Skeletal muscle cell (primary cell): ENCODE measurements at regions not wholly inside any gene's neighbourhood (a gene's known extent, or its start where the extent isn't known, plus 50 kb on each side); places are given as distances from the start of the nearest gene placed in this dataset.
"Not testable (repeated sequence)": the region's sequence is repeated elsewhere in the genome, so short reads cannot be mapped to it uniquely, and the experiment has no call there.

Experiments
- DNase-seq: peaks from one replicate; pipeline ENCODE4 v3.0.0-alpha.2; 2010; ENCODE audit warnings: low read depth
- H3K4me3 ChIP-seq: 2 replicates; pipeline ENCODE4 v1.5.1; 2011; ENCODE audit warnings: low read depth, mild to moderate bottlenecking, control low read depth, low read length, moderate library complexity

DNA sequence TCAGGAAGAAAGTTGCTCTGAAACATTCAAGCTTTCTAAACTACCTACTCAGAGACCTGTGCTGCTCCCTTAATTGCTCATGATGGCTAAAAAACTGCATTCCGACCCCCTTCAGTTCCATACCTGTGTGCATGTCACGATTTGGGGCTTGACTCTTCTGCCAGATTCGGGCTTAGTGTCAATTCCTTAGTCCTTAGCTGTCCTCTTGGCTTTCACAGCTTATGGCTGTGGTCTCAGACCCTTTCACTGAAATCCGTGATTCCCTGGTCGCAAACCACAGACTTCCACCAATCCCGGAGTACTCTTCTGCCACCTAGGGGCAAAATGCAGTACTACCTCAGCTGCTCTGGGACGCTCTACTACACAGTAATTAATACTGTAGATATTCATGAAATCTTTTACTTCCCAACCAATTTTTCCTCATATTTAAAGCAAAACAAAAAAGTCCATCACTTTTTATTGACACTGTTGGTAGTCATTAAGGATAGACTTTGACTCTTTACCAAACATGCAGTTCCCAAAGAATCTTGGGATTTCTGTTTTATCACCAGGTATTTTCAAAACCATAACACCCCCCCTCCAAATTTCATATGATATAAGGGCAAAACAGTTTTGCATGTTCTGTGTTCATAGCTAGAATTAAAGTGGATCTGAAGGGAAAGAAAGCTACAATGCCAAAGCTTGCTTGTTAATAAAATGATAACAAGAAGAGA, 617.4 kb downstream of the SLCO4C1 start:
- H3K4me3 ChIP-seq: no peak overlapping the region
- no peak for DNase-seq

DNA sequence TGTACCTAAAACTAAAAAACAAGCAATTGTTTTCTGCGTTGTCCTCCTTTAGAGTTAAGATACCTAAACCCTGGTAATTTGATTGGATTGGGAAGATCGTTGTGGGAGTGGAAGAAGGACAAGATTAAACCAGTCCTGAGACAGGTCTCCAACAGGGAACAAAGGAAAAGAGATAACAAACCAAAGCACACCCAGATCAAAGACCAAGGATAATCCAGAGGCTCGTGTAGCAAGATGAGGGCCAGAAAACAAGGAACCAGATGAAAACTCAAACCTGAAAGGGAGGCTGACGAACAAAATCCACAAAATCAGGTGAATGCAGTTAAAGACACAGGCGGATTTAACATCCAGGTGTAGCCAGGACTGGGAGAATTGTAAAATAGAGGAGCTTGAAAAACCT, 618.1 kb downstream of the SLCO4C1 start:
- H3K4me3 ChIP-seq: no peak overlapping the region
- DNase-seq: no peak

DNA sequence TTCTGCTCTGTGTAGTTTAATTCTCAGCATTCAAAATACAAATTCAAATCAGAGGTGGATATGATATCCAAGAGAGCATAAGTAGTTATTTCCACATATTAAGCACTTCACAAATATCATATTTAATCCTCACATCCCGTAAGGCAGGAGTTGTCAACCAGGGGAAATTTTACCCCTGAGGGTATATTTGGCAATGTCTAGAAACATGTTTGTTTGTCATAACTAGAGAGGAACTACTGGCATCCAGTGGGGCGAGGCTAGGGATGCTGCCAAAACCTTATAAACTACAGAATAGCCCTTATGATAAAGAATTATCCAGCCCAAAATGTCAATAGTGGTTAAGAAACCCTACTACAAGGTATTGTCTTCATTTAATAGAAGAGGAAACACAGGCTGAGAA, 619.4 kb downstream of the SLCO4C1 start:
- no peak overlapping the region for H3K4me3 ChIP-seq
- DNase-seq: no peak

DNA sequence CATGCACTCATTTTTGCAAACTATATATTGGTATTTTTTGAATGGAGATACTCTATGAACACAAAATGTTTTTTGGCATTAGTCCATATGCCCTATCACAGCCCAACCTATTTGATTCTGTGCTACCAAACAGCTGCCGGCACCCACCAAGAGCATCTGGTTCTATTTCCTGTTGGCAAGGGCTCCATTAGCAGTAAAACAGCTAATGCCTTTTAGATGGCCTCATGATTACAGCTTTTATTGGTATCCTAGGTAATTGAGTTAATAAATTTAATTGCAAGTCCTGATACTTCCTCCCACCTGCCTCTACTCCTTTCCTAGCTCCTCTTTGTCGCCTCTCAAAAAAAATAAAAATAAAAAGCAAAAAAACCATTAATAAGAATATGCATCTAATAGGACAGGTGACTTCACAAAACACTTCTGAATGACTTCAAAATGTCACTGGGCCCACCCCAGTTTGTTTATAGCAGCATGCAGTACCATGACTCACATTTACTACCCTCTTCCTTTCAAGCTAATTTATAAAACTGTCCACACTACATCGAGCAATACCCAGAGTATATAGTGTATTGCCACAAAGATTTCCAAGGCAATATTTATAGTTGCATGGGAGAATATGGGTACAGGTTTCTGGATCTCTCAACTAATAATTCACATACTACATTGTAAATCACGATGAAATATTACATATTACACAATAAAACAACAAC, 620.4 kb downstream of the SLCO4C1 start:
- DNase-seq: no peak
- no peak overlapping the region for H3K4me3 ChIP-seq

DNA sequence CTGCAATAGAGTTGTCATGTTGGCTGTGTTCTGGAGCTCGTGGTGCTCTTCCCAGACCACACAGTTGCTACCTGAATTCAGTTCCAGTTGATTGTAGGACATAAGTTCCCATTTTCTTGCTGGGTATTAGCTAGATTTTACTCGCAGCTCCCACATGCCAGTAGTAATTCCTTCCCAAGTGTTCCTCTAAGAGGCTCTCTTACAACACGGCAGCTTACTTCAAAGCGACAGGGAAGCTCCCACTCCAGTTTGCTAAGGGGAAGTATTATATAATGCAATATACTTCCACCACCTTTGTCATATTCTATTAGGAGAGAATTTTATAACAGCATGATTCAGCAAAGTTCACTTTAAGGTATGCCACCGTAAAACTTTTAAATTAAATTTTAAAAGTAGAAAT, 623.0 kb downstream of the SLCO4C1 start:
- H3K4me3 ChIP-seq: no peak overlapping the region
- DNase-seq: no peak

DNA sequence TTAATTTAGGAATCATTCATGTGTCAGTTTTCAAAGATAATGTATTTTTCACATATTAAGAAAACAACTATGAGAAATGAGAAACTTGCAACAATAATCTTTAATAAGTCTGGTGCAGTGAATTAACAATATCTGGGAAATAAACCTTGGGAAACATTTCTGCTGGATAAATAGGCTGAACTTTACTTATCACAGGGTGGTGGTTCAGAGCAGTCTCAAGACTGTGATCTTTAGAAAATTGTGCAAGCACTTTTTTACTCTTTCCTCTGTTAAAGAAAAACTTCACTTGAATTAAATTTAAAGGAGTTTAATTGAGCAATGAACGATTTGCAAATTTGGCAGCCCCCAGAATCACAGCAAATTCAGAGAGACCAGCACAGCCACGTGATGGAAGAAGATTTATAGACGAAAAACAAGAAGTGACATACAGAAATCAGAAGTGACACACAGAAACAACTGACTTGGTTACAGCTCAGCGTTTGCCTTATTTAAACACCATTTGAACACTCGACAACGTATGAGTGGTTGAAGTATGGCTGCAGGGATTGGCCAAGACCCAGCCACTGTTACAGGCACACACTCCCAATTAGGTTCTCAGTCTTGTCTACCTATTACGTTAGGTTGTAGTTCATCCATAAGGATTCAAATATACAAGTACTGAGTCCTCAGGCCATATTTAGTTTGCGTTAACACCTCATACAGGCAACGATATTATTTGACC, 631.9 kb downstream of the SLCO4C1 start:
- no peak for DNase-seq
- H3K4me3 ChIP-seq: no peak overlapping the region

DNA sequence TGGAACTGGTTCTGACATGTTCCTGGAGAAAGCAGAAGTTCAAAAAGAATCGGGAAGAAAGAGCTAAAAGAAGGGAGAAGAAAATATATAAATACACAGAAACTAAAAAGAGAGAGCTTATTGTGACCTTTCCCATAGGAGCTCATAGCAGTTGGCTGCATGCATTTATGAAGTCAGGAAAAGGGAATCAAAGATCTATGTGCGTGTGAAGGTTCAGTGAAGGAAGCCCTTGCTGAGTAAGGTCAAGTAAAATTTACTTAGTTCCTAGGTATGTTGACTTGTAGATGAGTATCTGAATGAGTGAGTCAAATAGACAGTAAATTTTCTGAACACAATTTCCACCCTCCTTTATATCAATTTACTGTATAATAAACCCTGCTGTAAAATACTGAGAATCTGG, 632.5 kb downstream of the SLCO4C1 start:
- H3K4me3 ChIP-seq: no peak overlapping the region

DNA sequence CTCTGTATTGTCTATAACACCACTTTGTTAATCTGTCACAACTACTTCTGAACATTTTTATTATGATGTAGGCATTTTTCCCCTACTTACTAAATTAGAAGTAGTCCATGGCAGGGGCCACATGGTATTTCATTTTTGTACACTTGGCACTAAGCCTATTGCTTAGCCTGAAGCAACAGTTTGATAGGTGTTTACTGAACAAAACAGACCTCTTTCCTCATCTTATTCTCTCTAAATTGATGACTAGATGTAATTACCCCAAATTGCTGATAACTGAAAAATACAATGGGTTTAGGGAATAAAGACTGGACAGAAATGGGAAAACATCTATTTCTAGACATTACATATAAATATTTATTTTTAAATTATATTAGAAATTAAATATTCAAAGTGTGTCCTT, 633.8 kb downstream of the SLCO4C1 start:
- DNase-seq: no peak
- H3K4me3 ChIP-seq: no peak overlapping the region

More for the DNA sequence above, 632.5 kb downstream of the SLCO4C1 start:
- DNase-seq: no peak

DNA sequence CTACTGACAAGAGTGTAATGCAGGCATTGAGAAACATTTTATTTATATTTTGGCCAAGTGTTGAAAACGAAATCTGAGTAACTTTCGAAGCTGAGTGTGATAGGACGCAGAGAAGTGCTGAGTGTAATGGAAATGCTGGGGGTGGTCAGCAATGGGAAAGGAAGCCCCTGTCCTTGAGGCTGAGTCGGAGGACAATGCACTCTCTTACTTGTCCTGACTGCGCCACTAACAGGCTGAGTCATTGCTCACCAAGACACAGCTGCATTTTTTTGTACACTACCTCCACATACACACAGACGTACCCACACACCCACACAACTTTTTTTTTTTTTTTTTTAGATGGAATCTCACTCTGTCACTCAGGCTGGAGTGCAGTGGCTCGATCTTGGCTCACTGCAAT, 637.7 kb downstream of the SLCO4C1 start:
- DNase-seq: no peak
- H3K4me3 ChIP-seq: no peak overlapping the region

DNA sequence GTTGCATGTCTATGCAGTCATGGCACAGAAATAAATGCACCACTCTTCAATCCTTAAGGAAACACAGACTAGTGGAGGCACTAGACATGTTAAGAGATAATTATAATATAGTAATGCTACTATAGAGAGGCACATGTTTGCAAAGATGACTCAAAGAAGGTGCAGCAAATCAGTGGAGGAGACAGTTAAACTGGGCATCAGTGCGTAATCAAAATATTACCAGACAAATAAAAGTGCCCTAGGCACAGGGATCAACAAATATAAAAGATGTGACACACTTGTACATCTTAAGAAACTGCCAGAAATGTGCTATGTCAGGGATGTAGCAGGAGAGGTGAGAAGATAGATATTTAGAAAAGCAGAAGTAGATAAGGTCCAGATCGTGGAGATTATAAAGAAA, 642.1 kb downstream of the SLCO4C1 start:
- H3K4me3 ChIP-seq: no peak overlapping the region
- no peak for DNase-seq

DNA sequence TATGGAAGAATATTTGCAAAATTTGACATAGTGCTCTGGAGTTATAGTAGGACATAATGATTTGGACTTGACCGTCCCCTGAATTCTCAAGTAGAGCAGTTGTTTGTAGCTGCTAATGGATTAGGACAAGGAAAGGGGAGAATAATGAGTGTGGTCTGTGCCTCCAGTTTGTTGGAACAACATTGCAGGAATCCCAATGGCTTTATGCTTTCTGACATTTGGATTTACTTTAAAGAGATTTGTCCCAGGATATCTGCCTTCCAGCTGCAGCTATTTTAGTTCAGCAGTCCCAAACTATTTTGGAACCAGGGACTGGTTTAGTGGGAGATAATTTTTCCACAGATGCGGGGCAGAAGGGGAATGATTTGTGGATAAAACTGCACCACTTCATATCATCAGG, 648.2 kb downstream of the SLCO4C1 start:
- DNase-seq: no peak
- no peak overlapping the region for H3K4me3 ChIP-seq

DNA sequence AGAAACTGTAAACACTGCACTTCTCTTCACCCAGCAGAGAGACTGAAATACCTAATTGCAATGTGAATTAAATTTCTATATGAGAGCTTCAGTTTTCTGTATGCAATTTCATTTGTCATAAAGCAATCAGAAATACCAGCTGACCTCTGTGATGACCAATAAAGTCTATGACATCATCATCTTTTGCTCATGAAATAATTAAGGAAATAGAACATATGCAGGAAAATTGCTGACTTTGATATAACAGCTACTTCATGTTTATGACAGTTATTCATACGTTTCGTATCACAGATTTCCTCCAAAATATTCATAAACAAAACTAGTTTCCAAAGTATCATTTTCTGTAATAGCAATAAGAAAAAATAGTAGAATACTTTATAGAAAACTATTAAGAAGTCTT, 652.3 kb downstream of the SLCO4C1 start:
- H3K4me3 ChIP-seq: no peak overlapping the region
- DNase-seq: no peak

DNA sequence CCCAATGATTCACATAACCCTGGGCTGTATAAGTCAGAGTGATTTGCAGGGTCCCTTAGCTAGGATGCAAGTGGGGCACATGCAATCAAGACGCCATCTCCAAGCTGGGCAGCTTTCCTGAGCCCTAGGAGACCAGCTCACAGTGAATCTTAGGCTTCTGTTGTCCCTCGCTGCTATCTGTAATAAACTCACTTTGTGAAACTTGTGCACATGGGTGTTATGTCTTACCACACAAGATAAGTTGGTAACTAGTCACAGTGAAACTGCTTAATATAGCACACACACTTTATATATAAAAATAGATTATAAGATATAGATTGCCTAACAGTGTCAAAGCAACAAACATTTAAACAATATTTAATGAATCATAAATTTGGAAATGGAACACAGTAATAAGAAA, 658.5 kb downstream of the SLCO4C1 start:
- H3K4me3 ChIP-seq: no peak overlapping the region
- no peak for DNase-seq

DNA sequence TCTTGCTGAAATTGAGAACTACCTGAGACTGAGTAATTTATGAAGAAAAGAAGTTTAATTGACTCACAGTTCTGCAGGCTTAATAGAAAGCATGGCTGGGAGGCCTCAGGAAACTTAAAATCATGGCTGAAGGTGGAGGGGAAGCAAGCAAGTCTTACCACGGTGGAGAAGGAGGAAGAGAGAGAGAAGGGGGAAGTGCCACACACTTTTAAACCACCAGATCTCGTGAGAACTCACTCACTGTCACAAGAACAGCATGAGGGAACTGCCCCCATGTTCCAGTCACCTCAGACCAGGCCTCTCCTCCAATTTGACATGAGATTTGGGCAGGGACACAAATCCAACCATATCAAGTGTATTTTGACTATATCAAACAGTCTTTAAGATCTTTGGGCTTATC, 668.3 kb downstream of the SLCO4C1 start:
- not testable (repeated sequence) for DNase-seq, H3K4me3 ChIP-seq

DNA sequence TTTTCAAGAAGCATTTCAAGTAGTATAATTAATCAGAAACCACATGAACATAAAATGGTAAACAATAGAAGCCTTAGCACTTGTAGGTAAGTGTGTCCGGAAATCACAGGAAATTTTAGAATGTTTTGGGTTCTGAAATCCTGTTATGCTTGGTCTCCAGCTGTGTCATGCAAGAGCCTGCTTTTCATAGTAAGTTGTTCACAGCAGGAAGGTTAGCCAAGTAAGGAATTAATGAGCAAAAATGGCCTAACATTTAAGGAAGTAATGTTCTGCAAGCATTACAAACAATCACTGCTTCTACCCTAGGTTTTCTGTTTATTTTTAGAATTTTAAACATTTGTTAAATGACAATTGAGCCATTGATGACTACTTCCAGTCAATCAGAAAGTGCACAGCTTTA, 669.5 kb downstream of the SLCO4C1 start:
- H3K4me3 ChIP-seq: no peak overlapping the region
- DNase-seq: no peak

DNA sequence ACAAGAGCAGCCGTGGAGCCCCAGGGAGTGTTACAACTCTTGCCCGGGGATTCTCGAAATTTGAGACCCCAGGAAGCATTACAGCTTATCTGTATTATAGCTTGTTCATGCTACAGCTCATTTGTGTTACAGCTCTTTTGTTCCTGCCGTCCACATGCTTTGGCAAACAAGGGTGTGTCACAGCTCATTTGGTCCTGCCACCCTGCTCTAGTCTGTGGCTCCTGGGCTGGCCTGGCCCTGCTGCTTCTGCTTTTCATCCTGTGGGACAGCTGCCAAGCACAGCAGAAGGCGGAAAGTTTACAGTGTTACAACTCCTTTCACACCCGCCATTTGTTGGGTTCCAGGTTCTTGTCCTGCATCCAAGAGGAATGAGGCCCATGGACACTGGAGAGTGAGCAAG, 685.0 kb downstream of the SLCO4C1 start:
- no peak for DNase-seq
- H3K4me3 ChIP-seq: no peak overlapping the region

DNA sequence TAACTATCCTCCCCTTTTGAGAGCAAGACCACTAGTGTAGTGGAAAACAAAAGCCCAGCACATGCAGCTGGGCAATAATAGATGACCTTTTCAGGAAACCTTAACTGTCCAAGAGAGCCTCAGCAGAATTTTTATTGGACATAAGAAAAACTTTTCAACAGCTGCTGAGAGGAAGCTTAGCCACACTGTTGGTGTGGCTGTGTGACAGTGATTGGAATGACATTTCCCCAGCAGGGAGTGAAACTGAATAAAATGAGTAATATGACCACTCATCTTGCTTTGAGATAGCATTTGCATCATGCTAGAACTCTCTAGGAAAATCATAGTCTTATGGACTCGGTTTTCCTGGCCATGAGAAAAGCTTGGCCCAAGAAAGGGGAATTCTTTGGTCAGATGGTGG, 687.8 kb downstream of the SLCO4C1 start:
- H3K4me3 ChIP-seq: no peak overlapping the region
- DNase-seq: no peak

DNA sequence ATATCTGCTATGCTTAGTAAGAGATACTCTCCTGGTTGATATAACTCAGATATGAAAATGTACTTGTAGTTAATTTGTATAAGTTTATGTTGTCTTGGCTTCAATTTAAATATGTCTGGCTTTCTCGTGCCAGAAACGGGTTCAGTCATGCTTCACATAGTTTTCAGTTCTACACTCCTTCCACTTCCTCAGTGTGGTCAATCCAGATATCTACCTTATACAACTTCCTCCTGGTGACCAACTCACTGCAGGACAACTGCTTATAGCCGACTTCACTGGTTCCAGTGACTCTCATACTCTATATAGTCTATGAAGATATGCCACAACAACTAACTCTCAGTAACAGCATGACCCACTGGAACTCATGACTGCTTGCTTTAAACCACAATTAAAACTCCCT, 690.4 kb downstream of the SLCO4C1 start:
- H3K4me3 ChIP-seq: no peak overlapping the region
- no peak for DNase-seq

DNA sequence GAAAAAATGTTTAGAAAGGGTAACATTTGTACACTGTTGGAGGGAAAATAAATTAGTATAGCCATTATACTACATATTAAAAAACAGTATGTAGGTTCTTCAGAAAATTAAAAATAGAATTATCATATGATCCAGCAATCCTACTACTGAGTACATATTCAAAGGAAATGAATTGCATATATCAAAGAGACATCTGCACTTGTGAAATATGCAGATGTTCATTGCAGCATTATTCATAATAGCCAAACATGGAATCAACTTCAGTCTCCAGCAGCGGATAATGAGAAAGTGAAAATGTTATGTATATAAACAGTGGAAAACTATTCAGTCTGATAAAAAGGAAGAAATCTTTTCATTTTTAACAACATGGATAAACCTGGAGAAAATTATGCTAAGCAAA, 695.5 kb downstream of the SLCO4C1 start:
- DNase-seq: no peak
- H3K4me3 ChIP-seq: no peak overlapping the region

DNA sequence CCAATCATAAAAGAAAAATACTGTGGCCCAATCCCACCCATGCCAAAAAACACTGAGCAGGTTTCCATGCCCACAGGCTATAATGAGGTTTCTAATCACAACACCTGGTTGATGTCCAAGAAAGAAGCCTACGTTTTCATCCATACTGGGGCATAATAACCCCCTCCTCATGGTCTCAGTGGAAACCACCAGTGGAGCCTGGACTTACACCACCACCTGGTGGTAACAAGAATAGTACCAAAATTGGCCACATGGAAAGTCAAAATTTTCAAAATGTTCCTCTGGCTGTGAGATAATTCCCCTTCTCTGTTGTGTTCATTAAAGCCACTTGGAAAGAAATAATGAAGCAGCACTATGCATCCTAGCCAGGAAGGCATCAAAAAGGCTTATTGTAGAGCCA, 687.3 kb upstream of the ST8SIA4 start:
- no peak overlapping the region for H3K4me3 ChIP-seq
- DNase-seq: no peak

DNA sequence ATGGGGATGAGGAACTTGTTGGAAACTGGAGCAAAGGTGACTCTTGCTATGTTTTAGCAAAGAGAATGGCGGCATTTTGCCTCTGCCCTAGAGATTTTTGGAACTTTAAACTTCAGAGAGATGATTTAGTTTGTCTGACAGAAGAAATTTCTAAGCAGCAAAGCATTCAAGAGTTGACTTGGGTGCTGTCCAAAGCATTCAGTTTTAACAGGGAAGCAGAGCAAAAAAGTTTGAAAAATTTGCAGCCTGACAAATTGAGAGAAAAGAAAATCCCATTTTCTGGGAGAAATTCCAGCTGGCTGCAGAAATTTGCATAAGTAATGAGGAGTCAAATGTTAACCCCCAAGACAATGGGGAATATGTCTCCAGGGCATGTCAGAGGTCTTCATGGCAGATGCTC, 682.3 kb upstream of the ST8SIA4 start:
- DNase-seq: no peak
- no peak overlapping the region for H3K4me3 ChIP-seq
